Adrenal gland (tissue), 5 donors: ENCODE measurements at regions not wholly inside any gene's neighbourhood (a gene's known extent, or its start where the extent isn't known, plus 50 kb on each side); places are given as distances from the start of the nearest gene placed in this dataset.

ENCODE experiments used
- POLR2A ChIP-seq, 2 donors: fragments of 450-650 bp; IDR thresholded peaks; one replicate each; pipeline ENCODE4 v1.6.1; 2017; ENCODE audit warnings: antibody characterized with exemption in 2 of 2, mild to moderate bottlenecking in 2 of 2, moderate library complexity in 1 of 2
- TF ChIP-seq, protein P1 (sequence below), 6 experiments: fragments of 450-650 bp in 4 of 6; fragments of 200-600 bp in 2 of 6; sonication (generic) in 1 of 6; IDR thresholded peaks; 1 replicate in 5 of 6; 2 replicates in 1 of 6; pipeline versions ENCODE4 v1.5.1 to v1.8.0; 2016 to 2021; ENCODE audit warnings: antibody characterized with exemption in 6 of 6, mild to moderate bottlenecking in 2 of 6, moderate library complexity in 1 of 6
- donor health status: DM: no; HTN: no; CAD: no.

DNA sequence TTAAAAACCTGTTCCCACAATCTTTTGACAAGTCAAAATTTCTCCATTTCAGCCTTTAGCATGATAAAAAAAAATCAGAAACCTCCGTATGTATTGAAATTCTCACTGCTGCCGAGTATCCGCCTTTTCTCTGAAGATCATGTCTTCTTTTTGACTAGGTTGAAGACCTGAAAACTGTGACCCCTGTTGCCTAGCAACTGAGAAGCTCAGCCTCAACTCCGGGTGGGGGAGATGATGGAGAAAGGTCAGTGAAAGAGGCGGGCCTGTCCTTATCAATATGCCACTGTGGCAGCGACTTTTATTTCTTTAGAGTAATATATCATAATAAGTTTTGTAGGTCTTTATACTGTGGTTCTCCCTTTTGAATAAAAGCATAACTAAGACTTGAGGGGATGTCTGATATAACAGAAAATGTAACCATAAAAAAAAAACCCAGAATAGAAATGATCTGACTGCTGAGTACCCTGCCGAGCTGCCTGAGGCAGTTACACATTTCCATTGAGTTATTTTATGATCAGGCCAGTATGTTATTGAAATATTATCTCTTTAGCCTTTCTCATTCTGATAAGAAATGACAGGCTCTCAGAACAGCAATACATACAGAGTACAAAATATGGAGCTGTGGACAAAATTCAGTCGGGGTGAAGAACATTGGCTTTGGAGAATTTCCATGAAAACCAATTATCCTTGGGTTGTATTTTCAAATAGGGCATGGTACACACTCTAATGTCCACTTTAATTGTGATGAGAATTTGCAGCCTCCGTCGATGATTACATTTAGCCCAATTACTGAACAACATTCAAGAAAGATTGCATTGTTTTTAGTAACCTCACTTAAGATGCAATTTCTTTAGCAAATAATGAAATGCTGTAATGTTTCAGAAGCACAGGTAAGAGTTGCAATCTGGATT is 136.7 kb upstream of the EEF1E1 start:
- TF ChIP-seq, protein P1, sequence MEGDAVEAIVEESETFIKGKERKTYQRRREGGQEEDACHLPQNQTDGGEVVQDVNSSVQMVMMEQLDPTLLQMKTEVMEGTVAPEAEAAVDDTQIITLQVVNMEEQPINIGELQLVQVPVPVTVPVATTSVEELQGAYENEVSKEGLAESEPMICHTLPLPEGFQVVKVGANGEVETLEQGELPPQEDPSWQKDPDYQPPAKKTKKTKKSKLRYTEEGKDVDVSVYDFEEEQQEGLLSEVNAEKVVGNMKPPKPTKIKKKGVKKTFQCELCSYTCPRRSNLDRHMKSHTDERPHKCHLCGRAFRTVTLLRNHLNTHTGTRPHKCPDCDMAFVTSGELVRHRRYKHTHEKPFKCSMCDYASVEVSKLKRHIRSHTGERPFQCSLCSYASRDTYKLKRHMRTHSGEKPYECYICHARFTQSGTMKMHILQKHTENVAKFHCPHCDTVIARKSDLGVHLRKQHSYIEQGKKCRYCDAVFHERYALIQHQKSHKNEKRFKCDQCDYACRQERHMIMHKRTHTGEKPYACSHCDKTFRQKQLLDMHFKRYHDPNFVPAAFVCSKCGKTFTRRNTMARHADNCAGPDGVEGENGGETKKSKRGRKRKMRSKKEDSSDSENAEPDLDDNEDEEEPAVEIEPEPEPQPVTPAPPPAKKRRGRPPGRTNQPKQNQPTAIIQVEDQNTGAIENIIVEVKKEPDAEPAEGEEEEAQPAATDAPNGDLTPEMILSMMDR (IDR thresholded peaks at IDR 0.05): no peak
- TF ChIP-seq POLR2A (IDR thresholded peaks at IDR 0.05): no peak
